ENCODE measurements at regions not wholly inside any gene's neighbourhood (a gene's known extent, or its start where the extent isn't known, plus 50 kb on each side); places are given as distances from the start of the nearest gene placed in this dataset.

DNA sequence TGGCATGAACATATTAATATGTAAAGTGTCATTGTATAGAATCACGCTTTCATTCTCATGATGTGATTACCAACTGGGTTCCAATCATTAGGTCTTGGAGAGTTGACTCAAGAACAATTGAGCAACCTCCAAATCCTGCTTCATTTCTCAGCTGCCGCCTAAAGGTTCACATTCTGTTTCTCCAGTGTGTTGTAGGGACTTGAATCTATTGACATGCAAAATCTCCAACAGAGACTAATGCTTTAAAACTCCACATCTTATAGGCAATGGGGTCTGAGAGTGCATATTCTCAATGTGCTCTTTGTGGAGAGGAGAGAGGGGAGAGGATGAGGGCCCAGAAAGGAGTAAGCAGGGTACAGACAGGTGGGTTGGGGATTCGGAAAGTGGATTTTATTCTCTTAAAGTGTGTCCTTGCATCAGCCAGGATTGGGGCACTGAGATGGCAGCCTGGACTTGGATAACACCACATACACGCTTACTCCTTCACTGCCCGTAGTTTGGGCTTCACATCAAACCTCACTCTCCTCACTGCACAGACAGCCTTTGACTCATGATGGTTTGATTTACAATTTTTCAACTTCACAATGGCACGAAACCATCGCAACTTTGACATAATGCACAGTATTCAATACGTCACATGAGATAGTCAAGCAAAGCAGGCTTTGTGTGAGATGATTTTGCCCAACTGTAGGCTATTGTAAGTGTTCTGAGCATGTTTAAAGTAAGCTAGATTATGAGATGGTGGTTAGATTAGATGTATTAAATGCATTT lies 241.3 kb upstream of the IRS2 start:
- CTCF ChIA-PET: no interaction called here
- in situ Hi-C loops (cut with HindIII; ENCODE audit: low pct_unique_long_range_greater_than_20kb, low sequenced_read_pairs): no loop called here
- no peak for ATAC-seq

DNA sequence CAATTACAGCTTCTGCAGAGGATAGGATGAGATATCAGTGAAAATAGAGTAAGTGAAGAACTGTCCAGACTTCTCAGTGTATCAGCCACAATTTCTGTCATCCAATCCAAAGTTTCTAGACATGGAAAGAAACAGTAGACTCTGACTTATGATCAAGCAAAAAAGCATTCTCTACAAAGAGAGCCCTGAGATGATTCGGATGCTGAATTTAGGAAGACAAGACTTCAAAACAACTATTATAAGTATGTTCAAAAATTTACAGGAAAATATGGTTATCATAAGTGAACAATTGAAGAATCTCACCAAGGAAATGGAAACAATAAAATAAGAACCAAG lies 238.2 kb upstream of the IRS2 start:
- no peak overlapping the region for H3K27ac ChIP-seq (ENCODE audit: low read length)
- no peak overlapping the region for H3K4me3 ChIP-seq (ENCODE audit: low read depth in 2 of 2, low read length in 2 of 2)
- intact Hi-C loops (cut with micrococcal nuclease; ENCODE audit: unreplicated experiment): no loop called here
- POLR2A ChIA-PET: no interaction called here
- DNase-seq (ENCODE audit: low read depth, low spot score): no peak
- no peaks in the 10 kb centered on the region for H3K9me3 ChIP-seq (ENCODE audit: control insufficient read depth, insufficient read depth, low read depth, low read length)
- no TSS peak for BruUV-seq (replicated peaks)
- H3K36me3 ChIP-seq (ENCODE audit: control insufficient read depth, insufficient read depth, low read length): no peaks in the 10 kb centered on the region
- no peak for ATAC-seq
- CTCF ChIA-PET: no interaction called here
- TF ChIP-seq, protein P1, sequence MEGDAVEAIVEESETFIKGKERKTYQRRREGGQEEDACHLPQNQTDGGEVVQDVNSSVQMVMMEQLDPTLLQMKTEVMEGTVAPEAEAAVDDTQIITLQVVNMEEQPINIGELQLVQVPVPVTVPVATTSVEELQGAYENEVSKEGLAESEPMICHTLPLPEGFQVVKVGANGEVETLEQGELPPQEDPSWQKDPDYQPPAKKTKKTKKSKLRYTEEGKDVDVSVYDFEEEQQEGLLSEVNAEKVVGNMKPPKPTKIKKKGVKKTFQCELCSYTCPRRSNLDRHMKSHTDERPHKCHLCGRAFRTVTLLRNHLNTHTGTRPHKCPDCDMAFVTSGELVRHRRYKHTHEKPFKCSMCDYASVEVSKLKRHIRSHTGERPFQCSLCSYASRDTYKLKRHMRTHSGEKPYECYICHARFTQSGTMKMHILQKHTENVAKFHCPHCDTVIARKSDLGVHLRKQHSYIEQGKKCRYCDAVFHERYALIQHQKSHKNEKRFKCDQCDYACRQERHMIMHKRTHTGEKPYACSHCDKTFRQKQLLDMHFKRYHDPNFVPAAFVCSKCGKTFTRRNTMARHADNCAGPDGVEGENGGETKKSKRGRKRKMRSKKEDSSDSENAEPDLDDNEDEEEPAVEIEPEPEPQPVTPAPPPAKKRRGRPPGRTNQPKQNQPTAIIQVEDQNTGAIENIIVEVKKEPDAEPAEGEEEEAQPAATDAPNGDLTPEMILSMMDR (IDR thresholded peaks at IDR 0.05): no peak
- TF ChIP-seq TCF7L2 (IDR thresholded peaks at IDR 0.05; ENCODE audit: low read depth, low read length) (no peak), SIN3A (IDR thresholded peaks at IDR 0.05; ENCODE audit: borderline replicate concordance, insufficient read depth, low read depth, low read length) (no peak), POLR2AphosphoS5 (IDR thresholded peaks at IDR 0.05; ENCODE audit: low read depth, low read length) (no peak)
- TF ChIP-seq, protein P2, sequence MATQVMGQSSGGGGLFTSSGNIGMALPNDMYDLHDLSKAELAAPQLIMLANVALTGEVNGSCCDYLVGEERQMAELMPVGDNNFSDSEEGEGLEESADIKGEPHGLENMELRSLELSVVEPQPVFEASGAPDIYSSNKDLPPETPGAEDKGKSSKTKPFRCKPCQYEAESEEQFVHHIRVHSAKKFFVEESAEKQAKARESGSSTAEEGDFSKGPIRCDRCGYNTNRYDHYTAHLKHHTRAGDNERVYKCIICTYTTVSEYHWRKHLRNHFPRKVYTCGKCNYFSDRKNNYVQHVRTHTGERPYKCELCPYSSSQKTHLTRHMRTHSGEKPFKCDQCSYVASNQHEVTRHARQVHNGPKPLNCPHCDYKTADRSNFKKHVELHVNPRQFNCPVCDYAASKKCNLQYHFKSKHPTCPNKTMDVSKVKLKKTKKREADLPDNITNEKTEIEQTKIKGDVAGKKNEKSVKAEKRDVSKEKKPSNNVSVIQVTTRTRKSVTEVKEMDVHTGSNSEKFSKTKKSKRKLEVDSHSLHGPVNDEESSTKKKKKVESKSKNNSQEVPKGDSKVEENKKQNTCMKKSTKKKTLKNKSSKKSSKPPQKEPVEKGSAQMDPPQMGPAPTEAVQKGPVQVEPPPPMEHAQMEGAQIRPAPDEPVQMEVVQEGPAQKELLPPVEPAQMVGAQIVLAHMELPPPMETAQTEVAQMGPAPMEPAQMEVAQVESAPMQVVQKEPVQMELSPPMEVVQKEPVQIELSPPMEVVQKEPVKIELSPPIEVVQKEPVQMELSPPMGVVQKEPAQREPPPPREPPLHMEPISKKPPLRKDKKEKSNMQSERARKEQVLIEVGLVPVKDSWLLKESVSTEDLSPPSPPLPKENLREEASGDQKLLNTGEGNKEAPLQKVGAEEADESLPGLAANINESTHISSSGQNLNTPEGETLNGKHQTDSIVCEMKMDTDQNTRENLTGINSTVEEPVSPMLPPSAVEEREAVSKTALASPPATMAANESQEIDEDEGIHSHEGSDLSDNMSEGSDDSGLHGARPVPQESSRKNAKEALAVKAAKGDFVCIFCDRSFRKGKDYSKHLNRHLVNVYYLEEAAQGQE (IDR thresholded peaks at IDR 0.05; ENCODE audit: insufficient read depth in 1 of 2, low read depth in 2 of 2, low read length in 1 of 2): no peak
- H3K4me1 ChIP-seq (ENCODE audit: control insufficient read depth, insufficient read depth, low read length): no peaks in the 10 kb centered on the region
- no peaks in the 10 kb centered on the region for H3K27me3 ChIP-seq (ENCODE audit: control insufficient read depth, insufficient read depth, low read length)
- in situ Hi-C loops (cut with HindIII; ENCODE audit: low pct_unique_long_range_greater_than_20kb, low sequenced_read_pairs): no loop called here

More for the DNA sequence above, 241.3 kb upstream of the IRS2 start:
- Histone ChIP-seq H3K36me3 (ENCODE audit: control insufficient read depth, insufficient read depth, low read length) (no peaks in the 10 kb centered on the region), H3K27me3 (ENCODE audit: control insufficient read depth, insufficient read depth, low read length) (no peaks in the 10 kb centered on the region), H3K27ac (ENCODE audit: low read length) (no peak overlapping the region), H3K4me3 (ENCODE audit: low read depth in 2 of 2, low read length in 2 of 2) (no peak overlapping the region), H3K4me1 (ENCODE audit: control insufficient read depth, insufficient read depth, low read length) (no peaks in the 10 kb centered on the region), H3K9me3 (ENCODE audit: control insufficient read depth, insufficient read depth, low read depth, low read length) (no peaks in the 10 kb centered on the region)
- BruUV-seq (replicated peaks): no TSS peak
- POLR2A ChIA-PET: no interaction called here
- TF ChIP-seq, protein P1 (IDR thresholded peaks at IDR 0.05): no peak
- TF ChIP-seq, protein P2 (IDR thresholded peaks at IDR 0.05; ENCODE audit: insufficient read depth in 1 of 2, low read depth in 2 of 2, low read length in 1 of 2): no peak
- no peak for TF ChIP-seq POLR2AphosphoS5 (IDR thresholded peaks at IDR 0.05; ENCODE audit: low read depth, low read length)
- no peak for TF ChIP-seq SIN3A (IDR thresholded peaks at IDR 0.05; ENCODE audit: borderline replicate concordance, insufficient read depth, low read depth, low read length)
- no peak for TF ChIP-seq TCF7L2 (IDR thresholded peaks at IDR 0.05; ENCODE audit: low read depth, low read length)
- no peak for DNase-seq (ENCODE audit: low read depth, low spot score)
- intact Hi-C loops (cut with micrococcal nuclease; ENCODE audit: unreplicated experiment): no loop called here
